H1 (cell line): ENCODE measurements at regions not wholly inside any gene's neighbourhood (a gene's known extent, or its start where the extent isn't known, plus 50 kb on each side); places are given as distances from the start of the nearest gene placed in this dataset.

Experiments
- BACH1 ChIP-seq: IDR thresholded peaks from 2 replicates; pipeline ENCODE4 v1.6.1; 2012; ENCODE audit warnings: low read length, improper control_type of control experiment
- CHD7 ChIP-seq: fragments of 300-600 bp; sonication (generic); IDR thresholded peaks from 2 replicates; pipeline ENCODE4 v1.7.1; 2012; ENCODE audit warnings: low read length, moderate library complexity, mild to moderate bottlenecking, inconsistent platforms; ENCODE audit not compliant: insufficient replicate concordance

- no peak for TF ChIP-seq CHD7
- no peak for TF ChIP-seq BACH1
Observed at GRCh38 chr5:112653638-112654205, 84.0 kb upstream of the APC start (continued).
